ENCODE measurements at regions not wholly inside any gene's neighbourhood (a gene's known extent, or its start where the extent isn't known, plus 50 kb on each side); places are given as distances from the start of the nearest gene placed in this dataset.

DNA sequence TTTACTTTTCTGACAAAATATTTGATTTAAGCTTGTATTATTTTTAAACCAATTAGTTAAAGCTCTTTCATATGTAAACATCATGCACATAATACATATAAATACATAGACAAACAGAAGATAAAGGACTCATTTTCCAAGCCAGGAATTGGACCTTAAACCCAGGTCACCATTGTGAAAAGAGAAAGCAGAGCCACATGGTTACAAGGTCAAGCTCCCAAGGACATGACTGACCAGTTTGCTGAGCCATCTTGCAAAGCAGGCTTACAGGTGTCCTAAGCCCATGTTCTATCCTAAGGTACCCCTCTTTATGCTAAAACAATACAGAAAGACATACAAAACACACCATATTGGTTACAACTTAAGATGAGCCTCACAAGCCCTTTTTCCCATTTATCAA, 50.5 kb upstream of the DNAJC19 start:
- TF ChIP-seq POLR2A (IDR thresholded peaks at IDR 0.05) (no peak), CTCF (IDR thresholded peaks at IDR 0.05) (no peak)

All from heart left ventricle (tissue), 13 donors.